ENCODE measurements at regions not wholly inside any gene's neighbourhood (a gene's known extent, or its start where the extent isn't known, plus 50 kb on each side); places are given as distances from the start of the nearest gene placed in this dataset.
"Not testable (repeated sequence)": the region's sequence is repeated elsewhere in the genome, so short reads cannot be mapped to it uniquely, and the experiment has no call there.

DNA sequence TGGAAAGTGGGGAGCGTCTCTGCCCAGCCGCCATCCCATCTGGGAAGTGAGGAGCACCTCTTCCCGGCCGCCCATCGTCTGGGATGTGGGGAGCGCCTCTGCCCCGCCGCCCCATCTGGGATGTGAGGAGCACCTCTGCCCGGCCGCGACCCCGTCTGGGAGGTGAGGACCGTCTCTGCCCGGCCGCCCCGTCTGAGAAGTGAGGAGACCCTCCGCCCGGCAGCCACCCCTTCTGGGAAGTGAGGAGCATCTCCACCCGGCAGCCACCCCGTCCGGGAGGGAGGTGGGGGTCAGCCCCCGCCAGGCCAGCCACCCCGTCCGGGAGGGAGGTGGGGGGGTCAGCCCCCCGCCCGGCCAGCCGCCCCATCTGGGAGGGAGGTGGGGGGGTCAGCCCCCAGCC, 190.0 kb upstream of the MGAT5 start:
- TF ChIP-seq ZNF274 (IDR thresholded peaks at IDR 0.05; ENCODE audit: low read depth, low read length); YY1 (IDR thresholded peaks at IDR 0.05; ENCODE audit: insufficient read depth, insufficient read length); SUZ12 (IDR thresholded peaks at IDR 0.05; ENCODE audit: extremely low read depth, insufficient read depth, insufficient read length): not testable (repeated sequence)
